ENCODE measurements at regions not wholly inside any gene's neighbourhood (a gene's known extent, or its start where the extent isn't known, plus 50 kb on each side); places are given as distances from the start of the nearest gene placed in this dataset.

DNA sequence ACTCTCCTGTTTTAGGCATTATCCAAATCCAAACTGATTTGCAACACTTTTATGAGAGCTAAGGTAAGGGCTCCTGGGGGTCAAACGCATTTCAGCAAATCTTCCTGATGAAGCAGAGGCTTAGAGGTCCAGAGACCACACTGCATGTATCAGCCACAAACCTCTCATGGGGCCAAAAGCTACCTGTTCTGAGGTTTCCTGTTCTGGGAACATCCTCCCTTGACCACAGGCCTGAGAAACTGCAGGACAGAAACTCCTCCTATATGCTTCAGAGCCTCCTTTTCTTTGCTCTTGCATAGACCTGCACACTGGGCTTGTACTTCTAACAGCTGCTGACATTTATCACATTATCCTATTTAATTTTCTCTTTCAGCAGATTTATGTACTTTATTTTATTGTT, 92.6 kb downstream of the OR2K2 start:
- no peak for FAIRE-seq
- no peak for DNase-seq (ENCODE audit: low read depth)
- H3K4me3 ChIP-seq (ENCODE audit: low read depth, low read length) = no peak overlapping the region
- no peaks in the 10 kb centered on the region for H3K36me3 ChIP-seq (ENCODE audit: control insufficient read depth, insufficient read depth, low read length)
- H3K27me3 ChIP-seq (ENCODE audit: control insufficient read depth, insufficient read depth, low read length) = no peaks in the 10 kb centered on the region
- TF ChIP-seq, protein P1, sequence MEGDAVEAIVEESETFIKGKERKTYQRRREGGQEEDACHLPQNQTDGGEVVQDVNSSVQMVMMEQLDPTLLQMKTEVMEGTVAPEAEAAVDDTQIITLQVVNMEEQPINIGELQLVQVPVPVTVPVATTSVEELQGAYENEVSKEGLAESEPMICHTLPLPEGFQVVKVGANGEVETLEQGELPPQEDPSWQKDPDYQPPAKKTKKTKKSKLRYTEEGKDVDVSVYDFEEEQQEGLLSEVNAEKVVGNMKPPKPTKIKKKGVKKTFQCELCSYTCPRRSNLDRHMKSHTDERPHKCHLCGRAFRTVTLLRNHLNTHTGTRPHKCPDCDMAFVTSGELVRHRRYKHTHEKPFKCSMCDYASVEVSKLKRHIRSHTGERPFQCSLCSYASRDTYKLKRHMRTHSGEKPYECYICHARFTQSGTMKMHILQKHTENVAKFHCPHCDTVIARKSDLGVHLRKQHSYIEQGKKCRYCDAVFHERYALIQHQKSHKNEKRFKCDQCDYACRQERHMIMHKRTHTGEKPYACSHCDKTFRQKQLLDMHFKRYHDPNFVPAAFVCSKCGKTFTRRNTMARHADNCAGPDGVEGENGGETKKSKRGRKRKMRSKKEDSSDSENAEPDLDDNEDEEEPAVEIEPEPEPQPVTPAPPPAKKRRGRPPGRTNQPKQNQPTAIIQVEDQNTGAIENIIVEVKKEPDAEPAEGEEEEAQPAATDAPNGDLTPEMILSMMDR (IDR thresholded peaks at IDR 0.05; ENCODE audit: insufficient read depth, low read length, severe bottlenecking) = no peak

DNA sequence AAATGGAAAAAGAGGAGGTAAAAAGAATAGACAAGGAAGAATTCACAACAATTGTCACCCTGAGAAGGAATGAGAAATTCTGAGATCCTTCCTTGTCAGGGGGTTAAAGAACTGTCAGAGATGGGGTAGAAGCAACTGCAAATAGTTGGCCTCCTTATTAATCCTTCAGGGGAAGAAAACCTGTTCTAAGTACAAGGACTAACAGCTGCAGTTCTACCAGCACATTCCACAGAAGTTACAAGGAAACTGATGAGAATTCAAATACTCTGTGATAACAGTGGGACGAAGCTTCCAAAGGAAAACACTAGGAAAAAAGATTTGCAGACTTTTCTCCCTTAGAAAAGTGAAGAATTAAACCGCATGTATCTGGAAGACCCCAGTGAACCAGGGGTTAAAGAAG, 93.7 kb downstream of the OR2K2 start:
- no peaks in the 10 kb centered on the region for H3K27me3 ChIP-seq (ENCODE audit: control insufficient read depth, insufficient read depth, low read length)
- TF ChIP-seq, protein P1 (IDR thresholded peaks at IDR 0.05; ENCODE audit: insufficient read depth, low read length, severe bottlenecking) = no peak
- peak; percentile 32 for FAIRE-seq
- no peak overlapping the region for H3K4me3 ChIP-seq (ENCODE audit: low read depth, low read length)
- DNase-seq (ENCODE audit: low read depth) = no peak
- H3K36me3 ChIP-seq (ENCODE audit: control insufficient read depth, insufficient read depth, low read length) = no peaks in the 10 kb centered on the region

- Histone ChIP-seq H3K36me3 (ENCODE audit: control insufficient read depth, insufficient read depth, low read length) (no peaks in the 10 kb centered on the region), H3K27me3 (ENCODE audit: control insufficient read depth, insufficient read depth, low read length) (no peaks in the 10 kb centered on the region), H3K4me3 (ENCODE audit: low read depth, low read length) (no peak overlapping the region)
- TF ChIP-seq, protein P1 (IDR thresholded peaks at IDR 0.05; ENCODE audit: insufficient read depth, low read length, severe bottlenecking) = no peak
- no peak for FAIRE-seq
- no peak for DNase-seq (ENCODE audit: low read depth)
Measured at GRCh38 chr9:111233963-111234362, 96.1 kb downstream of the OR2K2 start.

DNA sequence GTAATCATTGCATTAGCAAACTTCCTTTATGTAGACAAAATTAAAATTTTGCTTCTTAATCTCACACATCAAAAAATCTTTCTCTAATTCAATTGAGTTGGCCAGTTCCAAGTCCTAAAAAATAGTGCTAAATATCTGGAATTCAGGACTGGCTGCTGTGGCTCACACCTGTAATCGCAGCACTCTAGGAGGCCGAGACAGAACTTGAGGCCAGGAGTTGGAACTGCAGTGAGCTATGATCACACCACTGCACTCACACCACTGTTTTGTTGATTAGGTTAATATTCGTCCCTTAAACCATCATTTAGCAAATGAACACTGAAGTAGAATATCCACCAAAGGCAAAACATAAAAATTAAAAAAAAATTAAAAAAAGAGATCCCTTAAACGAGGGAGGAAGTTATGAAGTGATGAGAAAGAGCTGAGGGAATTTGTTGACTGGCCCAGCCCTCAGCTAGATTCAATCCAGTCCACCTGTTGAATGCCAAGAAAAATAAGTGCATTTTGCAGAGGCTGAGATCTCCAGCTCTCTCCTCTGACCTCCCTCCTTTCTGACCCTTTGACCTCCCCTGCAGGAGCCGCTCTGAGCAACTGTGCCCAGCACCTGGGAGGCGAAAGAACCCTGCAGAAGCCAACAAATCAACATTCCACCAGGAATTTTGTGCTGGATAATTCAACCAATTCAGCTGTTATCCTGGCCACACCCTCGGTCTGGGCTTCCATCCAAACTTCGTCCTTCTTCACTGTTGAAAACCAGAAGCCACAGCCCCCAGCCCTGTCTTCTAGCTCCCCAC, 96.8 kb downstream of the OR2K2 start:
- FAIRE-seq (no peak), DNase-seq (ENCODE audit: low read depth) (no peak)
- H3K4me3 ChIP-seq (ENCODE audit: low read depth, low read length) = no peak overlapping the region
- TF ChIP-seq, protein P1 (IDR thresholded peaks at IDR 0.05; ENCODE audit: insufficient read depth, low read length, severe bottlenecking) = no peak
- H3K27me3 ChIP-seq (ENCODE audit: control insufficient read depth, insufficient read depth, low read length) = no peaks in the 10 kb centered on the region
- no peaks in the 10 kb centered on the region for H3K36me3 ChIP-seq (ENCODE audit: control insufficient read depth, insufficient read depth, low read length)

DNA sequence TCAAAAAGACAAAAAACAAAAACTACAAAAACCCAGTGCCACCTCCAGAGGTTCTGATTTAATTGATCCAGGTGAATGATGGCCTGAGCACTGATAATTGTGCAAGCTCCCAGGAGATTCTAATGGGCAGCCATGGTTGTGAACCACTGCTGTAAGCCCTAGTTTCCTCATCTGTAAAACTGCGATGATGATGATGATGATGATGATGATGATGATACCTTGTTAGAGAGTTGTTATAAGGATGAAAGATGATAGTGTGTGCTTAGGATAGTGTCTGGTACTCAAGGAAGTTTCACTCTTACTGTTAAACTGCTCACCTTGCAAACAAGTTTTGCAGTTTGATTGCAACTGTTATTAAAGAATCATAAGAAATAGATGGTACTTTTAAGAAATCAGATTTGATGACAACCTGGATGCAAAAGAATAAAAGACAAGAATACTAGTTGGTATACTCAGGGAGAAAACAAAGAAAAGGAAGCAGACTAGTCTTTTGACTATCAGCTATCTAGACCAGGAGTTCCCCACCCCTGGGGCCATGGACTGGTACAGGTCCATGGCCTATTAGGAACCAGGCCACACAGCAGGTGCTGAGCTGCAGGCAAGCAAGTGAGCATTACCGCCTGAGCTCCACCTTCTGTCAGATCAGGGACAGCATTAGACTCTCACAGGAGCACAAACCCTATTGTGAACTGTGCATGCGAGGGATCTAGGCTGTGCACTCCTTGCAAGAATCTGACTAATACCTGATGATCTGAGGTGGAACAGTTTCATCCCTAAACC, 98.0 kb downstream of the OR2K2 start:
- DNase-seq (ENCODE audit: low read depth) (no peak), FAIRE-seq (no peak)
- Histone ChIP-seq H3K4me3 (ENCODE audit: low read depth, low read length) (no peak overlapping the region), H3K27me3 (ENCODE audit: control insufficient read depth, insufficient read depth, low read length) (no peaks in the 10 kb centered on the region), H3K36me3 (ENCODE audit: control insufficient read depth, insufficient read depth, low read length) (no peaks in the 10 kb centered on the region)
- TF ChIP-seq, protein P1 (IDR thresholded peaks at IDR 0.05; ENCODE audit: insufficient read depth, low read length, severe bottlenecking) = no peak
